ENCODE measurements at regions not wholly inside any gene's neighbourhood (a gene's known extent, or its start where the extent isn't known, plus 50 kb on each side); places are given as distances from the start of the nearest gene placed in this dataset.

GRCh38 chr18:41751652-41752051, 203.4 kb upstream of the PIK3C3 start (continued):
- TF ChIP-seq ZBTB11 (CRISPR knock-in tag; IDR thresholded peaks at IDR 0.05) (no peak), BHLHE40 (IDR thresholded peaks at IDR 0.05; ENCODE audit: borderline replicate concordance in 1 of 2, low read depth in 2 of 2, low read length in 1 of 2) (no peak), ASH2L (IDR thresholded peaks at IDR 0.05; ENCODE audit: borderline replicate concordance, low read depth) (no peak), RBBP5 (conservative IDR thresholded peaks at IDR 0.05) (no peak), HDAC2 (IDR thresholded peaks at IDR 0.05) (no peak), CHD1 (IDR thresholded peaks at IDR 0.05; ENCODE audit: low read depth, low read length) (no peak), SPI1 (IDR thresholded peaks at IDR 0.05; ENCODE audit: borderline replicate concordance, insufficient read depth, low read depth, low read length) (no peak), ZBED1 (IDR thresholded peaks at IDR 0.05; ENCODE audit: borderline replicate concordance) (no peak), E2F8 (IDR thresholded peaks at IDR 0.05; ENCODE audit: low read depth, partially characterized antibody) (no peak), SP1 (IDR thresholded peaks at IDR 0.05; ENCODE audit: low read depth, low read length) (no peak), SUPT20H (IDR thresholded peaks at IDR 0.05; ENCODE audit: borderline replicate concordance, control insufficient read depth, low read depth, low read length) (no peak), YY1 (IDR thresholded peaks at IDR 0.05; ENCODE audit: low read depth, low read length) (no peak), LARP7 (IDR thresholded peaks at IDR 0.05) (no peak), ZZZ3 (IDR thresholded peaks at IDR 0.05; ENCODE audit: control insufficient read depth, insufficient read length, low read depth) (no peak), E2F4 (IDR thresholded peaks at IDR 0.05; ENCODE audit: low read depth, low read length) (no peak)

Measured in GM12878 (cell line).